Loucy (cell line): ENCODE measurements at regions not wholly inside any gene's neighbourhood (a gene's known extent, or its start where the extent isn't known, plus 50 kb on each side); places are given as distances from the start of the nearest gene placed in this dataset.

Source experiments
- EZH2phosphoT487 ChIP-seq: fragments of 200-600 bp; IDR thresholded peaks from 2 replicates; pipeline ENCODE4 v1.6.1; 2018; ENCODE audit warnings: antibody characterized with exemption, mild to moderate bottlenecking, moderate library complexity, borderline replicate concordance
- TF ChIP-seq, protein P1 (sequence below): fragments of 200-600 bp; sonication (generic); conservative IDR thresholded peaks from 2 replicates; pipeline ENCODE4 v1.5.1; 2014; ENCODE audit warnings: mild to moderate bottlenecking, antibody characterized with exemption, low read length

DNA sequence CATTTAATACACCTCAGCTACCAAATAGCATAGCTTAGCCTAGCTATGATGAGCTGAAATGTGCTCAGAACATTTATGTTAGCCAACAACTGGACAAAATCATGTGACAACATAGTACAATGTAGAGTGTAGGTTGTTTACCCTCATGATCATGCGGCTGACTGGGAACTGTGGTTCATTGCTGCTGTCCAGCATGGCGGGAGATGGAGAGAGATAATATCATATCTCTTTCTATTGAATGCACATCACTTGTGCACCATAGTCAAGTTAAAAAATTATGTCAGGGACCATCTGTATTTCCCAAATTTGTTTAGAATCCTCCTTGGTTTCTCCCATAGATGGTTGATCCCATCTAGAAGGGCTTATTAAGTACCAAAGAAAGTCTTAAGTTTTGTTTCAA, 151.1 kb upstream of the ELL2 start:
- TF ChIP-seq, protein P1, sequence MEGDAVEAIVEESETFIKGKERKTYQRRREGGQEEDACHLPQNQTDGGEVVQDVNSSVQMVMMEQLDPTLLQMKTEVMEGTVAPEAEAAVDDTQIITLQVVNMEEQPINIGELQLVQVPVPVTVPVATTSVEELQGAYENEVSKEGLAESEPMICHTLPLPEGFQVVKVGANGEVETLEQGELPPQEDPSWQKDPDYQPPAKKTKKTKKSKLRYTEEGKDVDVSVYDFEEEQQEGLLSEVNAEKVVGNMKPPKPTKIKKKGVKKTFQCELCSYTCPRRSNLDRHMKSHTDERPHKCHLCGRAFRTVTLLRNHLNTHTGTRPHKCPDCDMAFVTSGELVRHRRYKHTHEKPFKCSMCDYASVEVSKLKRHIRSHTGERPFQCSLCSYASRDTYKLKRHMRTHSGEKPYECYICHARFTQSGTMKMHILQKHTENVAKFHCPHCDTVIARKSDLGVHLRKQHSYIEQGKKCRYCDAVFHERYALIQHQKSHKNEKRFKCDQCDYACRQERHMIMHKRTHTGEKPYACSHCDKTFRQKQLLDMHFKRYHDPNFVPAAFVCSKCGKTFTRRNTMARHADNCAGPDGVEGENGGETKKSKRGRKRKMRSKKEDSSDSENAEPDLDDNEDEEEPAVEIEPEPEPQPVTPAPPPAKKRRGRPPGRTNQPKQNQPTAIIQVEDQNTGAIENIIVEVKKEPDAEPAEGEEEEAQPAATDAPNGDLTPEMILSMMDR = no peak
- no peak for TF ChIP-seq EZH2phosphoT487
